H9 (cell line): ENCODE measurements at regions not wholly inside any gene's neighbourhood (a gene's known extent, or its start where the extent isn't known, plus 50 kb on each side); places are given as distances from the start of the nearest gene placed in this dataset.

Experiments used
- DNase-seq: peaks from one replicate; pipeline ENCODE4 v3.0.0-alpha.2; 2017
- H2AFZ ChIP-seq: one replicate; pipeline ENCODE4 v1.6.1; 2013; ENCODE audit warnings: mild to moderate bottlenecking, low read length, control low read depth, moderate library complexity
- H2AK5ac ChIP-seq: 2 replicates; pipeline ENCODE4 v1.6.1; 2013; ENCODE audit warnings: low read length, control low read depth, mixed read lengths; ENCODE audit not compliant: insufficient read length
- H2BK120ac ChIP-seq: one replicate; pipeline ENCODE4 v1.6.1; 2013; ENCODE audit warnings: low read depth, mild to moderate bottlenecking, low read length, control low read depth, inconsistent platforms; ENCODE audit not compliant: poor library complexity, severe bottlenecking
- H2BK12ac ChIP-seq: 2 replicates; pipeline ENCODE4 v1.6.1; 2013; ENCODE audit warnings: low read length, control low read depth, mixed read lengths, low read depth; ENCODE audit not compliant: insufficient read length
- H2BK15ac ChIP-seq: 2 replicates; pipeline ENCODE4 v1.6.1; 2013; ENCODE audit warnings: low read depth, low read length, control low read depth
- H2BK20ac ChIP-seq: one replicate; pipeline ENCODE4 v1.6.1; 2013; ENCODE audit warnings: low read depth, mild to moderate bottlenecking, low read length, control low read depth, inconsistent platforms; ENCODE audit not compliant: poor library complexity, severe bottlenecking
- H2BK5ac ChIP-seq: 2 replicates; pipeline ENCODE4 v1.6.1; 2013; ENCODE audit warnings: low read length, control low read depth, mixed read lengths; ENCODE audit not compliant: insufficient read length
- H3K14ac ChIP-seq: 2 replicates; pipeline ENCODE4 v1.6.1; 2013; ENCODE audit warnings: low read length, control low read depth; ENCODE audit not compliant: insufficient read depth
- H3K18ac ChIP-seq: 2 replicates; pipeline ENCODE4 v1.6.1; 2013; ENCODE audit warnings: low read depth, mild to moderate bottlenecking, mixed read lengths, low read length, control low read depth; ENCODE audit not compliant: insufficient read length
- H3K23ac ChIP-seq: 2 replicates; pipeline ENCODE4 v1.6.1; 2013; ENCODE audit warnings: low read length, control low read depth, mixed read lengths, low read depth; ENCODE audit not compliant: insufficient read length
- H3K23me2 ChIP-seq: 2 replicates; pipeline ENCODE4 v1.6.1; 2013; ENCODE audit warnings: low read depth, mild to moderate bottlenecking, mixed read lengths, low read length, control low read depth; ENCODE audit not compliant: insufficient read length, poor library complexity, severe bottlenecking
- H3K27ac ChIP-seq: 2 replicates; pipeline ENCODE4 v1.5.1; 2013; ENCODE audit warnings: low read length, control low read depth, mixed read lengths, low read depth; ENCODE audit not compliant: insufficient read length
- H3K27me3 ChIP-seq: 2 replicates; pipeline ENCODE4 v1.6.1; 2013; ENCODE audit warnings: low read length, control low read depth, inconsistent platforms; ENCODE audit not compliant: insufficient read depth
- H3K4ac ChIP-seq: 2 replicates; pipeline ENCODE4 v1.6.1; 2013; ENCODE audit warnings: low read depth, mild to moderate bottlenecking, control low read depth, inconsistent platforms, low read length, moderate library complexity
- H3K4me1 ChIP-seq: 2 replicates; pipeline ENCODE4 v1.6.1; 2013; ENCODE audit warnings: low read length, control low read depth, inconsistent platforms; ENCODE audit not compliant: insufficient read depth
- H3K4me2 ChIP-seq: 2 replicates; pipeline ENCODE4 v1.6.1; 2013; ENCODE audit warnings: low read length, control low read depth, mixed read lengths; ENCODE audit not compliant: insufficient read length, insufficient read depth
- H3K56ac ChIP-seq: 2 replicates; pipeline ENCODE4 v1.6.1; 2013; ENCODE audit warnings: low read depth, mild to moderate bottlenecking, mixed read lengths, low read length, control low read depth; ENCODE audit not compliant: insufficient read length
- H3K79me1 ChIP-seq: 2 replicates; pipeline ENCODE4 v1.6.1; 2013; ENCODE audit warnings: low read depth, mild to moderate bottlenecking, moderate library complexity, low read length, control low read depth, inconsistent platforms; ENCODE audit not compliant: insufficient read depth, poor library complexity, severe bottlenecking
- H3K79me2 ChIP-seq: 2 replicates; pipeline ENCODE4 v1.6.1; 2013; ENCODE audit warnings: low read length, control low read depth, inconsistent platforms; ENCODE audit not compliant: insufficient read depth
- H3K9ac ChIP-seq: 2 replicates; pipeline ENCODE4 v1.6.1; 2013; ENCODE audit warnings: low read length, control low read depth, mixed read lengths; ENCODE audit not compliant: insufficient read length; ENCODE audit errors: extremely low read depth
- H3K9me3 ChIP-seq: one replicate; pipeline ENCODE4 v1.6.1; 2013; ENCODE audit warnings: low read depth, low read length, inconsistent platforms; ENCODE audit not compliant: control insufficient read depth
- H3T11ph ChIP-seq: one replicate; pipeline ENCODE4 v1.6.1; 2013; ENCODE audit warnings: mild to moderate bottlenecking, low read length, control low read depth, inconsistent platforms
- H4K20me1 ChIP-seq: one replicate; pipeline ENCODE4 v1.6.1; 2013; ENCODE audit not compliant: control insufficient read depth, insufficient read length, insufficient read depth
- H4K5ac ChIP-seq: 2 replicates; pipeline ENCODE4 v1.6.1; 2013; ENCODE audit warnings: low read depth, mild to moderate bottlenecking, mixed read lengths, low read length, control low read depth; ENCODE audit not compliant: insufficient read length
- H4K8ac ChIP-seq: replicated peaks from 2 replicates; pipeline ENCODE4 v1.6.1; 2013; ENCODE audit warnings: low read length, control low read depth, mixed read lengths, low read depth; ENCODE audit not compliant: insufficient read length
- H4K91ac ChIP-seq: 2 replicates; pipeline ENCODE4 v1.6.1; 2013; ENCODE audit warnings: low read depth, mild to moderate bottlenecking, moderate library complexity, mixed read lengths, low read length, control low read depth; ENCODE audit not compliant: insufficient read length
- H3K27ac Mint-ChIP-seq, 3 experiments: 2 replicates in 2 of 3; 3 replicates in 1 of 3; pipeline ENCODE4 v1.8.0; 2020 to 2021; ENCODE audit warnings: mixed read lengths in 3 of 3, mild to moderate bottlenecking in 1 of 3, moderate library complexity in 1 of 3
- H3K27me3 Mint-ChIP-seq: 2 replicates; pipeline ENCODE4 v1.8.0; 2021; ENCODE audit warnings: low read depth, mild to moderate bottlenecking, moderate library complexity, mixed read lengths
- H3K36me3 Mint-ChIP-seq, 3 experiments: 2 replicates in 2 of 3; 3 replicates in 1 of 3; pipeline ENCODE4 v1.8.0; 2020 to 2021; ENCODE audit warnings: low read depth in 3 of 3, mixed read lengths in 3 of 3; ENCODE audit not compliant: insufficient read depth in 1 of 3
- H3K4me1 Mint-ChIP-seq, 2 experiments: 2 replicates each; pipeline ENCODE4 v1.8.0; 2020; ENCODE audit warnings: mixed read lengths in 2 of 2
- H3K4me3 Mint-ChIP-seq, 2 experiments: 2 replicates in 1 of 2; 3 replicates in 1 of 2; pipeline ENCODE4 v1.8.0; 2020 to 2021; ENCODE audit warnings: mild to moderate bottlenecking in 2 of 2, mixed read lengths in 2 of 2, moderate library complexity in 1 of 2
- H3K9me3 Mint-ChIP-seq, 2 experiments: 2 replicates in 1 of 2; 3 replicates in 1 of 2; pipeline ENCODE4 v1.8.0; 2020; ENCODE audit warnings: mild to moderate bottlenecking in 2 of 2, mixed read lengths in 2 of 2, moderate library complexity in 1 of 2
- WGBS: extraction: QIAGEN DNeasy Blood & Tissue Kit; methylation state at CpG from one replicate; pipeline ENCODE4 v1.1.7; 2013; ENCODE audit warnings: missing lambda C conversion rate, low lambda C conversion rate, mixed read lengths; ENCODE audit not compliant: insufficient read length; ENCODE audit errors: extremely low coverage; 5-methylcytosine and 5-hydroxymethylcytosine counted together
- TF ChIP-seq, protein P1 (sequence below): fragments of 200-600 bp; sonication (generic); conservative IDR thresholded peaks from 3 replicates; pipeline ENCODE4 v1.8.0; 2021; ENCODE audit warnings: antibody characterized with exemption, mild to moderate bottlenecking

DNA sequence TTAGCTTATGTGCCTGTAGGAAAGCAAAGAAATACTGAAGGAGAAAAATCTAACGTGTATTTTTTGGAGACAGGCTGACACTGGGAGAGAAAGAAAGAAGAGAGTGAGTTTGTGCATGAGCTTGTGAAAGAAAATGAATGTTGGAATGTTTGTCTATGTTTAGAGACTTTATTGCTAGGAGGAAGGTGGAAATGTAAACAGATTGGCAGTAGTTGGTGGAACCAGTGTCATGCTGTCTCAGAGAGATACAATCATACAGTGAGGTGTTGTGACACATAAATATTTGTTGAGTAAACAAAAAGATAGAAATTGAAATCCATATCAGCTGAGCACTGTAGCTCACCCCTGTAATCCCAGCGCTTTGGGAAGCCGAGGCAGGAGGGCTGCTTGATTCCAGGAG lies 222.2 kb upstream of the MEIS1 start:
- Histone ChIP-seq H3K23ac (no peak overlapping the region), H2BK20ac (no peak overlapping the region), H3K23me2 (no peaks in the 10 kb centered on the region), H3K14ac (no peak overlapping the region), H3K4ac (no peak overlapping the region), H2BK12ac (no peak overlapping the region), H3K79me1 (no peaks in the 10 kb centered on the region), H4K5ac (no peak overlapping the region), H3K18ac (no peak overlapping the region), H2BK15ac (no peak overlapping the region), H4K20me1 (no peaks in the 10 kb centered on the region), H3K79me2 (no peaks in the 10 kb centered on the region), H4K91ac (no peak overlapping the region), H2AK5ac (no peak overlapping the region), H3K4me2 (no peak overlapping the region), H3K4me1 (no peaks in the 10 kb centered on the region), H4K8ac (no peak overlapping the region), H2BK120ac (no peak overlapping the region), H3K27ac (no peak overlapping the region), H3T11ph (no peak overlapping the region), H2BK5ac (no peak overlapping the region), H3K27me3 (no peaks in the 10 kb centered on the region), H3K9ac (no peak overlapping the region), H2AFZ (no peak overlapping the region), H3K56ac (no peak overlapping the region), H3K9me3 (no peaks in the 10 kb centered on the region)
- TF ChIP-seq, protein P1, sequence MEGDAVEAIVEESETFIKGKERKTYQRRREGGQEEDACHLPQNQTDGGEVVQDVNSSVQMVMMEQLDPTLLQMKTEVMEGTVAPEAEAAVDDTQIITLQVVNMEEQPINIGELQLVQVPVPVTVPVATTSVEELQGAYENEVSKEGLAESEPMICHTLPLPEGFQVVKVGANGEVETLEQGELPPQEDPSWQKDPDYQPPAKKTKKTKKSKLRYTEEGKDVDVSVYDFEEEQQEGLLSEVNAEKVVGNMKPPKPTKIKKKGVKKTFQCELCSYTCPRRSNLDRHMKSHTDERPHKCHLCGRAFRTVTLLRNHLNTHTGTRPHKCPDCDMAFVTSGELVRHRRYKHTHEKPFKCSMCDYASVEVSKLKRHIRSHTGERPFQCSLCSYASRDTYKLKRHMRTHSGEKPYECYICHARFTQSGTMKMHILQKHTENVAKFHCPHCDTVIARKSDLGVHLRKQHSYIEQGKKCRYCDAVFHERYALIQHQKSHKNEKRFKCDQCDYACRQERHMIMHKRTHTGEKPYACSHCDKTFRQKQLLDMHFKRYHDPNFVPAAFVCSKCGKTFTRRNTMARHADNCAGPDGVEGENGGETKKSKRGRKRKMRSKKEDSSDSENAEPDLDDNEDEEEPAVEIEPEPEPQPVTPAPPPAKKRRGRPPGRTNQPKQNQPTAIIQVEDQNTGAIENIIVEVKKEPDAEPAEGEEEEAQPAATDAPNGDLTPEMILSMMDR: no peak
- H3K9me3 Mint-ChIP-seq: peaks cover under 1 to 4% of the 10 kb centered on the region in 2 experiments; a peak in 4 of 5 replicates
- WGBS: no CpG with 5 or more reads among the region's 3 CpGs
- H3K27ac Mint-ChIP-seq: no peak overlapping the region
- no peaks in the 10 kb centered on the region; the same call in 1 of the 2 replicates for H3K27me3 Mint-ChIP-seq
- 0 out of 7 replicates have a peak, but pooled peaks cover 0 to under 1% (median 0%) of the 10 kb centered on the region in 3 experiments for H3K36me3 Mint-ChIP-seq
- no peaks in the 10 kb centered on the region for H3K4me1 Mint-ChIP-seq
- DNase-seq: no peak
- H3K4me3 Mint-ChIP-seq: no peak overlapping the region
